Chondrocyte (in vitro differentiated cells): ENCODE measurements at regions not wholly inside any gene's neighbourhood (a gene's known extent, or its start where the extent isn't known, plus 50 kb on each side); places are given as distances from the start of the nearest gene placed in this dataset.

Experiments
- DNase-seq: peaks from one replicate; pipeline ENCODE4 v3.0.0; 2021; ENCODE audit warnings: mixed read lengths, low spot score
- H3K27ac Mint-ChIP-seq: one replicate; pipeline ENCODE4 v1.8.0; 2021; ENCODE audit warnings: mild to moderate bottlenecking, moderate library complexity, mixed read lengths; ENCODE audit not compliant: unreplicated experiment
- H3K27me3 Mint-ChIP-seq: 2 replicates; pipeline ENCODE4 v1.8.0; 2021; ENCODE audit warnings: low read depth, mixed read lengths
- H3K36me3 Mint-ChIP-seq: 2 replicates; pipeline ENCODE4 v1.8.0; 2021; ENCODE audit warnings: low read depth, mixed read lengths
- H3K4me1 Mint-ChIP-seq: 2 replicates; pipeline ENCODE4 v1.8.0; 2021; ENCODE audit warnings: low read depth, mild to moderate bottlenecking, mixed read lengths
- H3K4me3 Mint-ChIP-seq: one replicate; pipeline ENCODE4 v1.8.0; 2021; ENCODE audit warnings: mild to moderate bottlenecking, moderate library complexity, mixed read lengths; ENCODE audit not compliant: unreplicated experiment
- H3K9me3 Mint-ChIP-seq: 2 replicates; pipeline ENCODE4 v1.8.0; 2021; ENCODE audit warnings: low read depth, mixed read lengths
- TF ChIP-seq, protein P1 (sequence below): fragments of 200-600 bp; sonication (generic); IDR thresholded peaks from 2 replicates; pipeline ENCODE4 v1.5.0; 2021; ENCODE audit warnings: antibody characterized with exemption, mild to moderate bottlenecking, moderate library complexity

DNA sequence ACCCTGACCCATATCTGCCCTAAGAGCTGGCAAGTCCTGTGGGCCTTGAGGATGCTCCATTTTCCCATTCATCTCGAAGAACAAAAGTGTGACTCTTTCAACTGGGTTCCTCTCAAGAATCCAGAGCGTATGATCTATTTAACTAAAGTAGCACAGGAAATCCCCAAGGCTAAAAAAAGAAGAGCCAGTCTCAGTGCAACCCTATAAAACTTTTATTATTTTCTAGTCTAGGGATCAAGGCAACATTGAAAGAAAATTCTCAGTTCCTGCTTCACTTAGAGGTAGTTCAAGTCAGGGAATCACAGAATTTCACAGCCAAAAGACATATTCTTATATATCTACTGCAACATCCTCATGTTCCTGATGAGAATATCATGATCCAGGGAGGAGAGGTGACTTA, 51.6 kb upstream of the GRM7 start:
- Mint-ChIP-seq H3K27me3 (no peaks in the 10 kb centered on the region), H3K4me1 (no peaks in the 10 kb centered on the region), H3K27ac (no peak overlapping the region), H3K9me3 (peaks cover 11% of the 10 kb centered on the region), H3K36me3 (no peaks in the 10 kb centered on the region), H3K4me3 (no peak overlapping the region)
- DNase-seq = no peak
- TF ChIP-seq, protein P1, sequence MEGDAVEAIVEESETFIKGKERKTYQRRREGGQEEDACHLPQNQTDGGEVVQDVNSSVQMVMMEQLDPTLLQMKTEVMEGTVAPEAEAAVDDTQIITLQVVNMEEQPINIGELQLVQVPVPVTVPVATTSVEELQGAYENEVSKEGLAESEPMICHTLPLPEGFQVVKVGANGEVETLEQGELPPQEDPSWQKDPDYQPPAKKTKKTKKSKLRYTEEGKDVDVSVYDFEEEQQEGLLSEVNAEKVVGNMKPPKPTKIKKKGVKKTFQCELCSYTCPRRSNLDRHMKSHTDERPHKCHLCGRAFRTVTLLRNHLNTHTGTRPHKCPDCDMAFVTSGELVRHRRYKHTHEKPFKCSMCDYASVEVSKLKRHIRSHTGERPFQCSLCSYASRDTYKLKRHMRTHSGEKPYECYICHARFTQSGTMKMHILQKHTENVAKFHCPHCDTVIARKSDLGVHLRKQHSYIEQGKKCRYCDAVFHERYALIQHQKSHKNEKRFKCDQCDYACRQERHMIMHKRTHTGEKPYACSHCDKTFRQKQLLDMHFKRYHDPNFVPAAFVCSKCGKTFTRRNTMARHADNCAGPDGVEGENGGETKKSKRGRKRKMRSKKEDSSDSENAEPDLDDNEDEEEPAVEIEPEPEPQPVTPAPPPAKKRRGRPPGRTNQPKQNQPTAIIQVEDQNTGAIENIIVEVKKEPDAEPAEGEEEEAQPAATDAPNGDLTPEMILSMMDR = no peak
